ENCODE measurements at regions not wholly inside any gene's neighbourhood (a gene's known extent, or its start where the extent isn't known, plus 50 kb on each side); places are given as distances from the start of the nearest gene placed in this dataset.

DNA sequence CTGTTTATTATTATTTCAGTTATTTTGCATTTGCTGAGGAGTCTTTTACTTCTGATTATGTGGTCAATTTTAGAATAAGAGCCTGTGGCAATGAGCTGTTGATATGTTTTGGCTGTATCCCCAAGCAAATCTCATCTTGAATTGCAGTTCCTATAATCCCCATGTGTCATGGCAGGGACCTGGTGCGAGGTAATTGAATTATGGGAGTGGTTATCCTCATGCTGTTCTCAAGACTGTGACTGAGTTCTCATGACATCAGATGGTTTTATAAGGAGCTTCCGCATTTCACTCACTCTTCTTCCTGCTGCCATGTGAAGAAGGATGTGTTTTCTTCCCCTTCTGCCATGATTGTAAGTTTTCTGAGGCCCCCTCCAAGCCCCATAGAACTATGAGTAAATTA is 114.9 kb upstream of the SLCO6A1 start:
- Histone ChIP-seq H3K36me3 (no peaks in the 10 kb centered on the region), H3K4me1 (ENCODE audit: control insufficient read depth in 1 of 2, insufficient read depth in 1 of 2, low read depth in 1 of 2, low read length in 1 of 2) (no peaks in the 10 kb centered on the region), H3K27me3 (no peaks in the 10 kb centered on the region), H3K9me3 (no peaks in the 10 kb centered on the region), H3K27ac (no peak overlapping the region), H3K4me3 (ENCODE audit: low read depth in 1 of 2, low read length in 1 of 2) (no peak overlapping the region)
- TF ChIP-seq, protein P1, sequence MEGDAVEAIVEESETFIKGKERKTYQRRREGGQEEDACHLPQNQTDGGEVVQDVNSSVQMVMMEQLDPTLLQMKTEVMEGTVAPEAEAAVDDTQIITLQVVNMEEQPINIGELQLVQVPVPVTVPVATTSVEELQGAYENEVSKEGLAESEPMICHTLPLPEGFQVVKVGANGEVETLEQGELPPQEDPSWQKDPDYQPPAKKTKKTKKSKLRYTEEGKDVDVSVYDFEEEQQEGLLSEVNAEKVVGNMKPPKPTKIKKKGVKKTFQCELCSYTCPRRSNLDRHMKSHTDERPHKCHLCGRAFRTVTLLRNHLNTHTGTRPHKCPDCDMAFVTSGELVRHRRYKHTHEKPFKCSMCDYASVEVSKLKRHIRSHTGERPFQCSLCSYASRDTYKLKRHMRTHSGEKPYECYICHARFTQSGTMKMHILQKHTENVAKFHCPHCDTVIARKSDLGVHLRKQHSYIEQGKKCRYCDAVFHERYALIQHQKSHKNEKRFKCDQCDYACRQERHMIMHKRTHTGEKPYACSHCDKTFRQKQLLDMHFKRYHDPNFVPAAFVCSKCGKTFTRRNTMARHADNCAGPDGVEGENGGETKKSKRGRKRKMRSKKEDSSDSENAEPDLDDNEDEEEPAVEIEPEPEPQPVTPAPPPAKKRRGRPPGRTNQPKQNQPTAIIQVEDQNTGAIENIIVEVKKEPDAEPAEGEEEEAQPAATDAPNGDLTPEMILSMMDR (IDR thresholded peaks at IDR 0.05): no peak

DNA sequence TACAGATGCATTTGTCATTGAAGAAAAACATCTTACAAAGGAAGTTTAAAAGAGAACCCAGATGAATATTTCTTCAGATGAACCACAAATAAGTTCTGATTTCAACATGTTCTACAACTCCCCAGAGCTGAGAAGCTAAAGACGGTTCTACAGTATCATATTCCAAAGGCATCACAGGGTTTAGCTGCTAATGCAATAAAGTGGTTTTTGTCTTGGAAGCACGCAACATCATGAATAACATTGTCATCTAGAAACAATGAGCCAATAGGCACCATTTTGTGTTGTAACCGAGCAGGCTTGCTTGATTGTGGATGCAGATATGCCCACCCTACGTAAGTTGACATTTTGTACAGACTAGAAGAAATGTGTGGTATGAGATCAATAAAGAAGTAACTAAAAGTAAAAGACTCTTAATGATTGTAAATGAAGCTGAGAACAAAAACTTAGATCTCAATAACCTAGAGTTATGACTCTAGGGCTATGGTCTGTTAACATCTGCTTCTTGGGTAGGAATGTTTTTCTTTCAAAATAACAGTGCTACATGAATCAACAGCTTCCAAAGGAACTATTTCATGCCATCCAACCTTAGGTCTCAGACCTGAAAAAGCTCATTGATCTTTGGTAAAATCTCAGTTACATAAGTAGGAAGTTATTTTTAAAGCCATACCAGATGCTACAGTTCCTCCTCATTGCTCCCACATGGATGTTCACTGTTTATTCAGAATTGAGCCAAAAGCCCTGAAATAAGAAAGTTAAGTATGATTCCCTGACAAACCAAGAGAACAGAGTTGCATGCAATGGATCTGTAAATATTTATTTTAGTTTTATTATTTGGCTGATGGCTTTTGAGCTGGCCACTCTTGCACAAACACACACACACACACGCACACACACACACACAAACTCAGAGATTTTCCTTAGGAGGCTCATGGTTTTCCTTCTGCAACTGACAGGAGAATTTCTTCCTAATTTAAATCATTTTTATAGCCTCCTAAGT is 118.7 kb upstream of the SLCO6A1 start:
- Histone ChIP-seq H3K27me3 (no peaks in the 10 kb centered on the region), H3K4me1 (ENCODE audit: control insufficient read depth in 1 of 2, insufficient read depth in 1 of 2, low read depth in 1 of 2, low read length in 1 of 2) (no peaks in the 10 kb centered on the region), H3K27ac (no peak overlapping the region), H3K36me3 (no peaks in the 10 kb centered on the region), H3K9me3 (no peaks in the 10 kb centered on the region), H3K4me3 (ENCODE audit: low read depth in 1 of 2, low read length in 1 of 2) (no peak overlapping the region)
- TF ChIP-seq, protein P1 (IDR thresholded peaks at IDR 0.05): no peak

DNA sequence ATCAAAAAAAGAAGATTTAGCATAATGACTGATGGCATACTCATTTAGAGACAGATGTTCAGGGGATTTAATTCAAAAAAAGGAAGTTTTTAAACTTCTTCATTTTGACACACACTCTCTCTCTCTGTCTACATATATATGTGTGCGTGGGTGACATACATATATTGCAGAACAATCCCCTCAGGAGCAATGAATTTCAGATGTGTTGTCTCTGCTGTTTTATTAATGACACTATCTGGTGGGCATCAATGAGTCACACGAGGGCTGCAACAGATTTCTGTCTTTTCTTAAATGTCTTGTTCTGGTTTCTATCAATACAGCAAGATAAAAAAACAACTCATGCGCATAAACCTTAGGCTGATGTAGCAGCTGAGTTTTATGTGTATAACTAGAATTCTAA is 123.5 kb upstream of the SLCO6A1 start:
- no peak overlapping the region for H3K4me3 ChIP-seq (ENCODE audit: low read depth in 1 of 2, low read length in 1 of 2)
- H3K9me3 ChIP-seq: no peaks in the 10 kb centered on the region
- TF ChIP-seq, protein P1 (IDR thresholded peaks at IDR 0.05): no peak
- H3K27me3 ChIP-seq: no peaks in the 10 kb centered on the region
- H3K36me3 ChIP-seq: no peaks in the 10 kb centered on the region
- no peaks in the 10 kb centered on the region for H3K4me1 ChIP-seq (ENCODE audit: control insufficient read depth in 1 of 2, insufficient read depth in 1 of 2, low read depth in 1 of 2, low read length in 1 of 2)
- H3K27ac ChIP-seq: no peak overlapping the region

DNA sequence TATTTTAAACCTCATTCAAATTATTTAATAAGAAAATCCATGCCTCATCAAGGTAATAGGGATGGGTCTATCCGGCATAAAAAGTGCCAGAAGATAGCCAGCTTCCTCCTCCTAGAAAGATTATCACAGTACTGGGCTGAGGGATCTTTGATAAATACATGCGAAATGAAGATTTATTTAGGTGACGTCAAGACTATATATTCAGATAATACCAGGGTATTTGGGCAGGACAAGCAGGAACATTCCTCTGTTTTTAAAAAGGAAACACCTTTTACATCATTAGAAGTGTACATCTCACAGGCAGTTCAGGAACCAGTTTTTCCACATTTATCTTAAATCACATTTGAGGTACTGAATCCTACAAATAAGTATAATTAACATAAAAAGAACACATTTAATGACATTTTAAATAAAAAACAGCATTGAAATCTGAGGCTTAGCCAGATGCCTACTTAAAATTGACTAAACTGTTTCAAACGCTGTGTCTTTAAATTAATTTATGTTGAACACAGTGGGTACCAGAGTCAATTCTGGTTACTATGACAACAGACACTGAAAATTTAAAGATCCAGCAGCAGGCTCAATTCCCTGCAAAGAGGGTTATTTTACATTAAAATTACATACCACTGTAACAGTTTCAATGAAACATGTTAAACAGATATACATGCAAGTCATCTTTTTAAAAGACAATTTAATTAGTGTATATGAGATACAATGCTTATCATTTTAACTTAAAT is 124.7 kb upstream of the SLCO6A1 start:
- no peaks in the 10 kb centered on the region for H3K9me3 ChIP-seq
- no peaks in the 10 kb centered on the region for H3K4me1 ChIP-seq (ENCODE audit: control insufficient read depth in 1 of 2, insufficient read depth in 1 of 2, low read depth in 1 of 2, low read length in 1 of 2)
- H3K36me3 ChIP-seq: no peaks in the 10 kb centered on the region
- no peak overlapping the region for H3K4me3 ChIP-seq (ENCODE audit: low read depth in 1 of 2, low read length in 1 of 2)
- TF ChIP-seq, protein P1 (IDR thresholded peaks at IDR 0.05): no peak
- H3K27me3 ChIP-seq: no peaks in the 10 kb centered on the region
- H3K27ac ChIP-seq: no peak overlapping the region

DNA sequence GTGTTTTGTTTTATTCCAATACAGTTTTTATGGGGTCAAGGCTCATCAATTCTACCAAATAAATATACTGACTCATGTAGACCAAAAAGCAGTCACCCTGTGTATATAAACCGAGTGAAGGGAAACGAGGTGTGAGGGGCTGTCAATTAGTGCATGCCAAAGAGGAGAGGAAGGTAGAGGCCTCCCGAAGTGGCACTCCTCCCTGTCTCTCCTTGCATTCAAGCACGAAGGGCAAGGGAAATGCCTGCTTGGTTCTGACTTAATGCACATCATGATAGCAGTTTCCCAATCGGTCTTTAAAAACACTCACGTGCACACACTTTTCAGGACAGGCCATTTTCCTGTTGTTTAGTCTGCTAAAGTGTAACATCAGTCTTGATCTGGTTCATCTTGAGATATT is 125.6 kb upstream of the SLCO6A1 start:
- Histone ChIP-seq H3K9me3 (no peaks in the 10 kb centered on the region), H3K4me1 (ENCODE audit: control insufficient read depth in 1 of 2, insufficient read depth in 1 of 2, low read depth in 1 of 2, low read length in 1 of 2) (no peaks in the 10 kb centered on the region), H3K27ac (no peak overlapping the region), H3K4me3 (ENCODE audit: low read depth in 1 of 2, low read length in 1 of 2) (no peak overlapping the region), H3K36me3 (no peaks in the 10 kb centered on the region), H3K27me3 (no peaks in the 10 kb centered on the region)
- TF ChIP-seq, protein P1 (IDR thresholded peaks at IDR 0.05): no peak

Data from neutrophil (primary cell).